HuH-7 (cell line): ENCODE measurements at regions not wholly inside any gene's neighbourhood (a gene's known extent, or its start where the extent isn't known, plus 50 kb on each side); places are given as distances from the start of the nearest gene placed in this dataset.

Experiments used
- DNase-seq: peaks from one replicate; pipeline ENCODE4 v3.0.0; 2011; ENCODE audit warnings: low spot score

- DNase-seq: no peak
Observed at GRCh38 chr4:111718763-111719559, 426.3 kb upstream of the FAM241A start.

GRCh38 chr4:111720866-111721265, 424.4 kb upstream of the FAM241A start:
- no peak for DNase-seq

- DNase-seq: no peak
Observed at GRCh38 chr4:111722213-111722720, 423.0 kb upstream of the FAM241A start.

GRCh38 chr4:111736516-111736915, 408.7 kb upstream of the FAM241A start:
- DNase-seq: no peak

- peak; percentile 4 for DNase-seq
Observed at GRCh38 chr4:111744847-111745246, 400.4 kb upstream of the FAM241A start.

- DNase-seq: no peak
Observed at GRCh38 chr4:111748157-111748556, 397.1 kb upstream of the FAM241A start.

GRCh38 chr4:111754003-111754402, 391.3 kb upstream of the FAM241A start:
- DNase-seq: no peak

GRCh38 chr4:111755571-111755970, 389.7 kb upstream of the FAM241A start:
- DNase-seq: no peak

GRCh38 chr4:111761531-111761930, 383.7 kb upstream of the FAM241A start:
- DNase-seq: no peak

GRCh38 chr4:111770514-111770913, 374.7 kb upstream of the FAM241A start:
- DNase-seq: no peak

- no peak for DNase-seq
Observed at GRCh38 chr4:111773858-111774257, 371.4 kb upstream of the FAM241A start.

- no peak for DNase-seq
Observed at GRCh38 chr4:111775556-111776297, 369.5 kb upstream of the FAM241A start.

- DNase-seq: no peak
Observed at GRCh38 chr4:111776561-111776960, 368.7 kb upstream of the FAM241A start.

- DNase-seq: no peak
Observed at GRCh38 chr4:111778543-111778942, 366.7 kb upstream of the FAM241A start.

GRCh38 chr4:111780965-111781364, 364.3 kb upstream of the FAM241A start:
- DNase-seq: no peak

- DNase-seq: no peak
Observed at GRCh38 chr4:111781611-111782010, 363.6 kb upstream of the FAM241A start.

GRCh38 chr4:111788099-111788498, 357.2 kb upstream of the FAM241A start:
- no peak for DNase-seq

- no peak for DNase-seq
Observed at GRCh38 chr4:111789901-111790640, 355.2 kb upstream of the FAM241A start.

- DNase-seq: peak; percentile 40
Observed at GRCh38 chr4:111792632-111793031, 352.6 kb upstream of the FAM241A start.

- no peak for DNase-seq
Observed at GRCh38 chr4:111793433-111794091, 351.7 kb upstream of the FAM241A start.

- DNase-seq: no peak
Observed at GRCh38 chr4:111797455-111798163, 347.6 kb upstream of the FAM241A start.
